Activated T-cell treated with anti-CD3 and anti-CD28 coated beads for 1 hour (primary cell): ENCODE measurements at regions not wholly inside any gene's neighbourhood (a gene's known extent, or its start where the extent isn't known, plus 50 kb on each side); places are given as distances from the start of the nearest gene placed in this dataset.
"Not testable (repeated sequence)": the region's sequence is repeated elsewhere in the genome, so short reads cannot be mapped to it uniquely, and the experiment has no call there.

Experiments used
- DNase-seq: peaks from one replicate; pipeline ENCODE4 v3.0.0-alpha.2; 2020; ENCODE audit warnings: low read depth

- DNase-seq, result no peak
Measured at GRCh38 chr10:78416031-78417011, 382.7 kb downstream of the RPS24 start.

- DNase-seq, result no peak
Measured at GRCh38 chr10:78417425-78418370, 384.0 kb downstream of the RPS24 start.

GRCh38 chr10:78419481-78420265, 386.0 kb downstream of the RPS24 start:
- DNase-seq, result no peak

- DNase-seq, result no peak
Measured at GRCh38 chr10:78420946-78421735, 387.5 kb downstream of the RPS24 start.

- DNase-seq, result not testable (repeated sequence)
Measured at GRCh38 chr10:78424050-78424449, 390.4 kb downstream of the RPS24 start.

- no peak for DNase-seq
Measured at GRCh38 chr10:78424723-78425122, 391.1 kb downstream of the RPS24 start.

- no peak for DNase-seq
Measured at GRCh38 chr10:78426181-78426580, 392.5 kb downstream of the RPS24 start.

GRCh38 chr10:78427497-78428031, 393.9 kb downstream of the RPS24 start:
- DNase-seq, result no peak

- no peak for DNase-seq
Measured at GRCh38 chr10:78428579-78428978, 394.9 kb downstream of the RPS24 start.

- DNase-seq, result no peak
Measured at GRCh38 chr10:78429984-78430383, 396.3 kb downstream of the RPS24 start.

GRCh38 chr10:78432583-78432982, 398.9 kb downstream of the RPS24 start:
- no peak for DNase-seq

GRCh38 chr10:78433076-78433595, 399.5 kb downstream of the RPS24 start:
- no peak for DNase-seq

- DNase-seq, result no peak
Measured at GRCh38 chr10:78433766-78434535, 400.3 kb downstream of the RPS24 start.

- no peak for DNase-seq
Measured at GRCh38 chr10:78434886-78435285, 401.2 kb downstream of the RPS24 start.

- DNase-seq, result no peak
Measured at GRCh38 chr10:78435484-78436221, 402.0 kb downstream of the RPS24 start.

- DNase-seq, result no peak
Measured at GRCh38 chr10:78436222-78436573, 402.5 kb downstream of the RPS24 start.

- DNase-seq, result no peak
Measured at GRCh38 chr10:78436706-78437406, 403.2 kb downstream of the RPS24 start.

- DNase-seq, result no peak
Measured at GRCh38 chr10:78437407-78437768, 403.7 kb downstream of the RPS24 start.
